ENCODE measurements at regions not wholly inside any gene's neighbourhood (a gene's known extent, or its start where the extent isn't known, plus 50 kb on each side); places are given as distances from the start of the nearest gene placed in this dataset.

- CTCF ChIA-PET = no interaction called here
- Histone ChIP-seq H3K4me1 (ENCODE audit: control insufficient read depth in 1 of 2, insufficient read depth in 2 of 2, low read length in 2 of 2) (no peaks in the 10 kb centered on the region), H3K9me2 (ENCODE audit: insufficient read depth) (no peaks in the 10 kb centered on the region), H4K20me1 (ENCODE audit: insufficient read depth) (no peaks in the 10 kb centered on the region), H3K4me2 (ENCODE audit: low read length) (no peak overlapping the region), H3K9ac (ENCODE audit: low read length) (no peak overlapping the region), H3K36me3 (ENCODE audit: control insufficient read depth in 1 of 2, insufficient read depth in 2 of 2, low read length in 2 of 2) (no peaks in the 10 kb centered on the region), H2AFZ (ENCODE audit: low read depth, low read length, poor library complexity, severe bottlenecking) (no peak overlapping the region), H3K4me3 (replicated peaks in 1 of 2; ENCODE audit: low read depth in 1 of 2, low read length in 2 of 2) (no peak overlapping the region), H3K9me3 (ENCODE audit: control insufficient read depth in 1 of 2, insufficient read depth in 1 of 2, low read depth in 1 of 2, low read length in 2 of 2) (no peaks in the 10 kb centered on the region), H3K27ac (ENCODE audit: low read depth, low read length) (no peak overlapping the region), H3K79me2 (ENCODE audit: insufficient read depth, low read length) (no peaks in the 10 kb centered on the region), H3K27me3 (ENCODE audit: insufficient read depth, low read length) (no peaks in the 10 kb centered on the region)
- no TSS peak for BruUV-seq (replicated peaks)
- RAD21 ChIA-PET (ENCODE audit: low non-redundant PET in 1 of 2, low total read pairs in 2 of 2, uncharacterized antibody in 2 of 2, unreplicated experiment in 2 of 2) = no interaction called here
- POLR2A ChIA-PET = no interaction called here
- DNase-seq (ENCODE audit: low read depth, low spot score) (no peak), ATAC-seq (no peak)
- no peak for TF ChIP-seq POLR2A (IDR thresholded peaks at IDR 0.05; ENCODE audit: borderline replicate concordance, extremely low read depth, insufficient read depth, insufficient read length)
- no peak for TF ChIP-seq POLR2AphosphoS5 (IDR thresholded peaks at IDR 0.05; ENCODE audit: low read depth, low read length)
- intact Hi-C loops (cut with micrococcal nuclease) = no loop called here
These were observed 65.7 kb upstream of the KSR1 start for GRCh38 chr17:27390540-27390939.

- no TSS peak for BruUV-seq (replicated peaks)
- TF ChIP-seq ZNF274 (IDR thresholded peaks at IDR 0.05; ENCODE audit: low read depth, low read length) = no peak
- no peak for TF ChIP-seq EZH2 (IDR thresholded peaks at IDR 0.05)
- TF ChIP-seq ZBTB33 (IDR thresholded peaks at IDR 0.05; ENCODE audit: extremely low read depth, insufficient replicate concordance, low read length) = no peak
- no peak for TF ChIP-seq FOSL1 (IDR thresholded peaks at IDR 0.05; ENCODE audit: low read depth)
- no peak for TF ChIP-seq TCF7L2 (IDR thresholded peaks at IDR 0.05; ENCODE audit: borderline replicate concordance, extremely low read depth, insufficient read depth, insufficient read length)
- TF ChIP-seq SP1 (IDR thresholded peaks at IDR 0.05; ENCODE audit: low read depth) = no peak
- TF ChIP-seq POLR2A (IDR thresholded peaks at IDR 0.05; ENCODE audit: borderline replicate concordance, extremely low read depth, insufficient read depth, insufficient read length) = no peak
- TF ChIP-seq SRF (IDR thresholded peaks at IDR 0.05; ENCODE audit: low read depth) = no peak
- TF ChIP-seq CTCF (IDR thresholded peaks at IDR 0.05 in 2 of 3, conservative IDR thresholded peaks at IDR 0.05 in 1 of 3; ENCODE audit: borderline replicate concordance in 1 of 3, insufficient read depth in 1 of 3, low read depth in 2 of 3, low read length in 2 of 3) = no peak
- no peak for TF ChIP-seq YY1 (IDR thresholded peaks at IDR 0.05; ENCODE audit: extremely low read depth, insufficient replicate concordance, low read depth, low read length)
- TF ChIP-seq ATF3 (IDR thresholded peaks at IDR 0.05) = no peak
- TF ChIP-seq ELF1 (IDR thresholded peaks at IDR 0.05; ENCODE audit: borderline replicate concordance, low read depth) = no peak
- TF ChIP-seq POLR2AphosphoS5 (IDR thresholded peaks at IDR 0.05; ENCODE audit: low read depth, low read length) = no peak
These were observed 64.8 kb upstream of the KSR1 start for GRCh38 chr17:27391427-27391826.

More at GRCh38 chr17:27391427-27391826, 64.8 kb upstream of the KSR1 start:
- Histone ChIP-seq H3K36me3 (ENCODE audit: control insufficient read depth in 1 of 2, insufficient read depth in 2 of 2, low read length in 2 of 2) (no peaks in the 10 kb centered on the region), H3K27me3 (ENCODE audit: insufficient read depth, low read length) (no peaks in the 10 kb centered on the region), H2AFZ (ENCODE audit: low read depth, low read length, poor library complexity, severe bottlenecking) (no peak overlapping the region), H3K27ac (ENCODE audit: low read depth, low read length) (no peak overlapping the region), H3K4me3 (replicated peaks in 1 of 2; ENCODE audit: low read depth in 1 of 2, low read length in 2 of 2) (no peak overlapping the region), H3K9me2 (ENCODE audit: insufficient read depth) (no peaks in the 10 kb centered on the region), H3K9ac (ENCODE audit: low read length) (no peak overlapping the region), H3K9me3 (ENCODE audit: control insufficient read depth in 1 of 2, insufficient read depth in 1 of 2, low read depth in 1 of 2, low read length in 2 of 2) (no peaks in the 10 kb centered on the region), H4K20me1 (ENCODE audit: insufficient read depth) (no peaks in the 10 kb centered on the region), H3K4me1 (ENCODE audit: control insufficient read depth in 1 of 2, insufficient read depth in 2 of 2, low read length in 2 of 2) (no peaks in the 10 kb centered on the region), H3K79me2 (ENCODE audit: insufficient read depth, low read length) (no peaks in the 10 kb centered on the region), H3K4me2 (ENCODE audit: low read length) (no peak overlapping the region)
- intact Hi-C loops (cut with micrococcal nuclease) = no loop called here
- DNase-seq (ENCODE audit: low read depth, low spot score) = no peak
- ChIA-PET POLR2A (no interaction called here), CTCF (no interaction called here), RAD21 (ENCODE audit: low non-redundant PET in 1 of 2, low total read pairs in 2 of 2, uncharacterized antibody in 2 of 2, unreplicated experiment in 2 of 2) (no interaction called here)
- no peak for ATAC-seq

All from HCT116 (cell line).